ENCODE measurements at regions not wholly inside any gene's neighbourhood (a gene's known extent, or its start where the extent isn't known, plus 50 kb on each side); places are given as distances from the start of the nearest gene placed in this dataset.

DNA sequence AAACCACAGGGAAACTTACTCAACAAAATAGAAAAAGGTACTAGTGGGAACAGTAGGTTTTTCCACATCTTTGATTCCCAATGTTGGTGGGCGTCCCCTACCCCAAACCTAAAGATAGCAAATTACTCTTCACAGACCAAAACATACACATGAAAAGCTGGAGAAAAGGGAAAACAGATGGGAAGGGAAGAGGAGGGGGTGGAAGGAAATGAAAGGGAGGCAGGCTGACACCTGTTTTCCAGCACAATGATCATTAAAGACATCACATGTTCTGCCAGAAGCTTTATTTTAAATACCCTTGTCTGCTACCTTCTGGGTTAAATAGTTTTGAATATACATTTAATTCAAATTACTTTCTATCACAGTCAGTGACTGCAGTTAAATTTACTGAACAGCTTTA lies 1617.9 kb upstream of the SEL1L start:
- TF ChIP-seq, protein P1, sequence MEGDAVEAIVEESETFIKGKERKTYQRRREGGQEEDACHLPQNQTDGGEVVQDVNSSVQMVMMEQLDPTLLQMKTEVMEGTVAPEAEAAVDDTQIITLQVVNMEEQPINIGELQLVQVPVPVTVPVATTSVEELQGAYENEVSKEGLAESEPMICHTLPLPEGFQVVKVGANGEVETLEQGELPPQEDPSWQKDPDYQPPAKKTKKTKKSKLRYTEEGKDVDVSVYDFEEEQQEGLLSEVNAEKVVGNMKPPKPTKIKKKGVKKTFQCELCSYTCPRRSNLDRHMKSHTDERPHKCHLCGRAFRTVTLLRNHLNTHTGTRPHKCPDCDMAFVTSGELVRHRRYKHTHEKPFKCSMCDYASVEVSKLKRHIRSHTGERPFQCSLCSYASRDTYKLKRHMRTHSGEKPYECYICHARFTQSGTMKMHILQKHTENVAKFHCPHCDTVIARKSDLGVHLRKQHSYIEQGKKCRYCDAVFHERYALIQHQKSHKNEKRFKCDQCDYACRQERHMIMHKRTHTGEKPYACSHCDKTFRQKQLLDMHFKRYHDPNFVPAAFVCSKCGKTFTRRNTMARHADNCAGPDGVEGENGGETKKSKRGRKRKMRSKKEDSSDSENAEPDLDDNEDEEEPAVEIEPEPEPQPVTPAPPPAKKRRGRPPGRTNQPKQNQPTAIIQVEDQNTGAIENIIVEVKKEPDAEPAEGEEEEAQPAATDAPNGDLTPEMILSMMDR (IDR thresholded peaks at IDR 0.05) = no peak
- TF ChIP-seq POLR2AphosphoS5 (IDR thresholded peaks at IDR 0.05) = no peak
- no peak for TF ChIP-seq POLR2A (IDR thresholded peaks at IDR 0.05)

Measured in transverse colon (tissue), 4 donors.